Thyroid gland (tissue), 4 donors: ENCODE measurements at regions not wholly inside any gene's neighbourhood (a gene's known extent, or its start where the extent isn't known, plus 50 kb on each side); places are given as distances from the start of the nearest gene placed in this dataset.

Experiments
- DNase-seq, 2 donors: peaks; one replicate each; pipeline ENCODE4 v3.0.0-alpha.2; 2019
- H3K27ac ChIP-seq, 3 donors: fragments of 200-600 bp; sonication (generic); 1 replicate in 2 of 3; 2 replicates in 1 of 3; pipeline ENCODE4 v1.5.1; 2016 to 2019; ENCODE audit warnings: mild to moderate bottlenecking in 1 of 3, moderate library complexity in 1 of 3
- H3K27me3 ChIP-seq: fragments of 200-600 bp; sonication (generic); one replicate; pipeline ENCODE4 v1.5.1; 2019
- H3K36me3 ChIP-seq, 2 donors: fragments of 200-600 bp; sonication (generic); one replicate each; pipeline ENCODE4 v1.5.1; 2016 to 2019
- H3K4me1 ChIP-seq, 2 donors: fragments of 200-600 bp; sonication (generic); one replicate each; pipeline ENCODE4 v1.5.1; 2017 to 2019
- H3K4me3 ChIP-seq, 3 donors: fragments of 200-600 bp; sonication (generic); replicated peaks in 1 of 3; 1 replicate in 2 of 3; 2 replicates in 1 of 3; pipeline ENCODE4 v1.5.1; 2016; ENCODE audit warnings: mild to moderate bottlenecking in 1 of 3
- H3K9me3 ChIP-seq: fragments of 200-600 bp; sonication (generic); one replicate; pipeline ENCODE4 v1.5.1; 2017
- POLR2A ChIP-seq, 2 donors: fragments of 450-650 bp; IDR thresholded peaks; one replicate each; pipeline ENCODE4 v1.6.1; 2017; ENCODE audit warnings: antibody characterized with exemption in 2 of 2, mild to moderate bottlenecking in 2 of 2, moderate library complexity in 1 of 2
- WGBS, 2 donors: methylation state at CpG; one replicate each; pipeline ENCODE4 v1.1.5; 2017; 5-methylcytosine and 5-hydroxymethylcytosine counted together
- intact Hi-C: fragments of 100-400 bp; cut with DNase I; formaldehyde crosslinking; loops from one replicate; pipeline ENCODE4 v1.15.1; 2023
- TF ChIP-seq, protein P1 (sequence below), 6 experiments: fragments of 200-600 bp in 3 of 6; fragments of 450-650 bp in 3 of 6; sonication (generic) in 3 of 6; IDR thresholded peaks; one replicate each; pipeline ENCODE4 v1.5.1; 2016 to 2019; ENCODE audit warnings: antibody characterized with exemption in 6 of 6, mild to moderate bottlenecking in 2 of 6, inconsistent platforms in 1 of 6, moderate library complexity in 1 of 6

DNA sequence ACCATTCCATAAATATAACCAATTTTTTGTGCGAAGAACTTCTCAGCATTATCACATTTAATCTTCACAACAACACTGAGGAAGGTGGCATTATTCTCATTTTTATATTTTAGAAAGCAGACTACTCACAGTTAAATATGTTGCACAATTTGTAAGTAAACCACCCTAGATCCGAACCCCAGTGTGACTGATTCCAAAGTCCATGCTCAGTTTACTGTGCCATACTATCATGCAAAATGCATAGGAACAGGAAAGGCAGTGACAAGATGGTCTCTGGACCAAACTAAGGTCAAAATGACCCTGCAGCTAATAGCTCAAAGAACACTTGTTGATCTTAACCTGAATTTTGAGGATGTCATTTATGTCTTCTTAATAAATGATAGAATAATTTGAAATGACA lies 185.4 kb downstream of the GXYLT1 start:
- Histone ChIP-seq H3K36me3 (no peaks in the 10 kb centered on the region), H3K4me1 (no peaks in the 10 kb centered on the region), H3K27me3 (no peaks in the 10 kb centered on the region), H3K9me3 (no peaks in the 10 kb centered on the region), H3K4me3 (no peak overlapping the region), H3K27ac (no peak overlapping the region)
- 93 to 98% methylated on average over 2 of the region's 2 CpGs for WGBS, 2 donors
- no peak for TF ChIP-seq POLR2A (IDR thresholded peaks at IDR 0.05)
- TF ChIP-seq, protein P1, sequence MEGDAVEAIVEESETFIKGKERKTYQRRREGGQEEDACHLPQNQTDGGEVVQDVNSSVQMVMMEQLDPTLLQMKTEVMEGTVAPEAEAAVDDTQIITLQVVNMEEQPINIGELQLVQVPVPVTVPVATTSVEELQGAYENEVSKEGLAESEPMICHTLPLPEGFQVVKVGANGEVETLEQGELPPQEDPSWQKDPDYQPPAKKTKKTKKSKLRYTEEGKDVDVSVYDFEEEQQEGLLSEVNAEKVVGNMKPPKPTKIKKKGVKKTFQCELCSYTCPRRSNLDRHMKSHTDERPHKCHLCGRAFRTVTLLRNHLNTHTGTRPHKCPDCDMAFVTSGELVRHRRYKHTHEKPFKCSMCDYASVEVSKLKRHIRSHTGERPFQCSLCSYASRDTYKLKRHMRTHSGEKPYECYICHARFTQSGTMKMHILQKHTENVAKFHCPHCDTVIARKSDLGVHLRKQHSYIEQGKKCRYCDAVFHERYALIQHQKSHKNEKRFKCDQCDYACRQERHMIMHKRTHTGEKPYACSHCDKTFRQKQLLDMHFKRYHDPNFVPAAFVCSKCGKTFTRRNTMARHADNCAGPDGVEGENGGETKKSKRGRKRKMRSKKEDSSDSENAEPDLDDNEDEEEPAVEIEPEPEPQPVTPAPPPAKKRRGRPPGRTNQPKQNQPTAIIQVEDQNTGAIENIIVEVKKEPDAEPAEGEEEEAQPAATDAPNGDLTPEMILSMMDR (IDR thresholded peaks at IDR 0.05) = no peak
- intact Hi-C loops = no loop called here
- no peak for DNase-seq

DNA sequence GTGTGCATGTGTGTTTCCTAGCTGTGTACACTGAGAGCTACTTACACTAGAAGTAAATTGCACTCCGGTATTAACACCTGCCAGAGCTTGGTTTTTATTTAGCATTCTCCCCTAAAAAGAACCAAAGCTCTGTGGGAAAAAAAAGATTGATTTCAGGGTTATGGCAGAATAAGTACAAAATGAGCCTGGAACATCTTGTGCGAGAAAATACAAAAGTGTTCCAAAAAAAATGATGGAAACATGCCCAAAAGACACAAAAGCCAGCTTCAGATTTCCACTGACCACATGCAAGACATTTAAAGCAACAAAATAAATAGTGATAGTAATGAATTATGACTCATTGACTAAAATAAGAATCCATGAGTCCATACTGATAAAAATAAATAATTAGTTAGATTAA lies 188.3 kb downstream of the GXYLT1 start:
- TF ChIP-seq, protein P1 (IDR thresholded peaks at IDR 0.05) = no peak
- no peak for TF ChIP-seq POLR2A (IDR thresholded peaks at IDR 0.05)
- no peak overlapping the region for H3K27ac ChIP-seq
- 59 to 62% methylated on average over 2 of the region's 2 CpGs for WGBS, 2 donors
- no peak for DNase-seq
- no peaks in the 10 kb centered on the region for H3K9me3 ChIP-seq
- H3K36me3 ChIP-seq = no peaks in the 10 kb centered on the region
- no peaks in the 10 kb centered on the region for H3K4me1 ChIP-seq
- intact Hi-C loops = no loop called here
- no peaks in the 10 kb centered on the region for H3K27me3 ChIP-seq
- no peak overlapping the region for H3K4me3 ChIP-seq

DNA sequence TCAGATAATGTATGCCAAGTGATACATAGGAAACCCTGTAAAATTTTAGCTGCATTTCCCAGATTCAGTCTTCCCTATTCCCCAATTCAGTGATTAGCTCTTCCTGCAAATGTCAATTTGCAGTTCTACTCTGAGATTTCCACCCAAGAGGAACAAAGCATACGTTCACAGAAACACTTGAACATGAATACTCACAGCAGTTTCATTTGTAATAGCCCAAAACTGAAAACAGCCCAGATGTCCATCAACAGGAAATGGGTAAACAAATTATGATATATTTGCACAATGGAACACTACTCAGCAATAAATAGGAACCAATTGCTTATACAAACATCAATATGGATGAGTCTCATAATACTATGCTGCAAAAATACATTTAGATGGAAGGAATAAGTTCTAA lies 194.2 kb downstream of the GXYLT1 start:
- Histone ChIP-seq H3K27me3 (no peaks in the 10 kb centered on the region), H3K36me3 (no peaks in the 10 kb centered on the region), H3K4me3 (no peak overlapping the region), H3K9me3 (no peaks in the 10 kb centered on the region), H3K27ac (no peak overlapping the region), H3K4me1 (no peaks in the 10 kb centered on the region)
- intact Hi-C loops = no loop called here
- no peak for TF ChIP-seq POLR2A (IDR thresholded peaks at IDR 0.05)
- TF ChIP-seq, protein P1 (IDR thresholded peaks at IDR 0.05) = no peak
- DNase-seq = no peak
- WGBS, 2 donors = 0 to 31% methylated on average over 1 of the region's 1 CpG

DNA sequence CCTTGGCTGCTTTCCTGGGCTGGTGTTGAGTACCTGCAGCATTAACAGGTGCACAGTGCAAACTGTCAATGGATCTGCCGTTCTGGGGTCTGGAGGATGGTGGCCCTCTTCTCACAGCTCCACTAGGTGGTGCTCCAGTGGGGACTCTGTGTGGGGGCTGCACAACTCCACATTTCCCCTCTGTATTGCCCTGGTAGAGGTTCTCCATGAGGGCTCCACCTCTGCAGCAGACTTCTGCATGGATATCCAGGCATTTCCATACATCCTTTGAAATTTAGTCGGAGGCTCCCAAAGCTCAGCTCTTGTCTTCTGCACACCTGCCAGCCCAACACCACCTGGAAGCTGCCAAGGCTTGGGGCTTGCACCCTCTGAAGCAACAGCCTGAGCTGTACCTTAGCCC lies 198.6 kb downstream of the GXYLT1 start:
- Histone ChIP-seq H3K36me3 (no peaks in the 10 kb centered on the region), H3K27me3 (no peaks in the 10 kb centered on the region), H3K9me3 (no peaks in the 10 kb centered on the region), H3K4me3 (no peak overlapping the region), H3K27ac (no peak overlapping the region), H3K4me1 (no peaks in the 10 kb centered on the region)
- no peak for TF ChIP-seq POLR2A (IDR thresholded peaks at IDR 0.05)
- TF ChIP-seq, protein P1 (IDR thresholded peaks at IDR 0.05) = no peak
- WGBS, 2 donors = 89 to 100% methylated on average over 1 to 2 of the region's 2 CpGs
- intact Hi-C loops = no loop called here
- no peak for DNase-seq

DNA sequence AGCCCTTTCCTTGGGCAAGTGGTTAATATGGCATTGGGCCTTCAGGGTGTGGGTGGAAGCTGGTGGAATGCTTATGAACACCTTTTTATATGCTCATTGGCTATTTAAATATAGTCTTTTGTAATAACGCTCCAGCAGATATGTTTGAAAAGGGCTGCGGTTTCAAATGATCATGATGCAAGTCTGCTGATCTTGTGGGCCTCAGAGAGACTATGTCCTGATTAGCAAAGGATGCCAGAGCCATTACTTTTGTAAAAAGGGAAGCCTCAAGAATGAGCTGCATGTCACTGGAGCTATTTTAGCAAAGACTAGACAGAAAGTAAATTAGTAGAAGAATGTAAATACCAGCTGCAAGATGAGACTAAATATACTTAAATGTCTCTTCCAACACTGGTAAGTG lies 200.5 kb downstream of the GXYLT1 start:
- H3K4me3 ChIP-seq = no peak overlapping the region
- H3K36me3 ChIP-seq = no peaks in the 10 kb centered on the region
- 86 to 92% methylated on average over 2 of the region's 2 CpGs for WGBS, 2 donors
- no peak overlapping the region for H3K27ac ChIP-seq
- no peaks in the 10 kb centered on the region for H3K4me1 ChIP-seq
- intact Hi-C loops = no loop called here
- H3K9me3 ChIP-seq = no peaks in the 10 kb centered on the region
- TF ChIP-seq, protein P1 (IDR thresholded peaks at IDR 0.05) = no peak
- no peak for TF ChIP-seq POLR2A (IDR thresholded peaks at IDR 0.05)
- no peak for DNase-seq
- H3K27me3 ChIP-seq = no peaks in the 10 kb centered on the region
